GM18507 (cell line): ENCODE measurements at regions not wholly inside any gene's neighbourhood (a gene's known extent, or its start where the extent isn't known, plus 50 kb on each side); places are given as distances from the start of the nearest gene placed in this dataset.
"Not testable (repeated sequence)": the region's sequence is repeated elsewhere in the genome, so short reads cannot be mapped to it uniquely, and the experiment has no call there.

Experiments used
- DNase-seq: peaks from one replicate; pipeline ENCODE4 v3.0.0; 2011; ENCODE audit warnings: low read depth; ENCODE audit not compliant: insufficient read length; ENCODE audit errors: extremely low spot score
- FAIRE-seq: peaks from 2 replicates; lab custom pipeline; 2011; peaks lifted over from hg19 to GRCh38; lab: Jason Lieb, UNC

GRCh38 chr11:35046681-35047080 lies 92.3 kb upstream of the CD44 start:
- no peak for FAIRE-seq

GRCh38 chr11:35047179-35047578 lies 91.8 kb upstream of the CD44 start:
- no peak for DNase-seq
- no peak for FAIRE-seq

More at GRCh38 chr11:35046681-35047080, 92.3 kb upstream of the CD44 start:
- no peak for DNase-seq

- FAIRE-seq, result no peak
- DNase-seq, result no peak
These were observed 91.2 kb upstream of the CD44 start for GRCh38 chr11:35047769-35048168.

- DNase-seq, FAIRE-seq: not testable (repeated sequence)
These were observed 90.6 kb upstream of the CD44 start for GRCh38 chr11:35048346-35048745.

GRCh38 chr11:35049859-35050531 lies 89.0 kb upstream of the CD44 start:
- DNase-seq (no peak), FAIRE-seq (no peak)

- FAIRE-seq (no peak), DNase-seq (no peak)
These were observed 88.4 kb upstream of the CD44 start for GRCh38 chr11:35050541-35050995.

GRCh38 chr11:35056391-35057093 lies 82.4 kb upstream of the CD44 start:
- DNase-seq (no peak), FAIRE-seq (no peak)

GRCh38 chr11:35057926-35058668 lies 80.9 kb upstream of the CD44 start:
- FAIRE-seq, result peak; percentile 21
- no peak for DNase-seq

- peak; percentile 31 for FAIRE-seq
- DNase-seq, result no peak
These were observed 80.1 kb upstream of the CD44 start for GRCh38 chr11:35058669-35059434.

GRCh38 chr11:35061516-35062440 lies 77.2 kb upstream of the CD44 start:
- FAIRE-seq (no peak), DNase-seq (no peak)

- DNase-seq, result no peak
- no peak for FAIRE-seq
These were observed 75.5 kb upstream of the CD44 start for GRCh38 chr11:35063488-35063931.

GRCh38 chr11:35064114-35064800 lies 74.7 kb upstream of the CD44 start:
- no peak for DNase-seq
- FAIRE-seq, result no peak

- FAIRE-seq, result no peak
- no peak for DNase-seq
These were observed 73.4 kb upstream of the CD44 start for GRCh38 chr11:35065566-35065965.

GRCh38 chr11:35066030-35066429 lies 72.9 kb upstream of the CD44 start:
- no peak for FAIRE-seq
- no peak for DNase-seq

GRCh38 chr11:35066783-35067423 lies 72.1 kb upstream of the CD44 start:
- DNase-seq (no peak), FAIRE-seq (peak; percentile 80)

GRCh38 chr11:35071722-35072121 lies 67.2 kb upstream of the CD44 start:
- FAIRE-seq (no peak), DNase-seq (no peak)

- DNase-seq (no peak), FAIRE-seq (no peak)
These were observed 65.1 kb upstream of the CD44 start for GRCh38 chr11:35073691-35074419.
